Heart left ventricle (tissue), 13 donors: ENCODE measurements at regions not wholly inside any gene's neighbourhood (a gene's known extent, or its start where the extent isn't known, plus 50 kb on each side); places are given as distances from the start of the nearest gene placed in this dataset.

ENCODE experiments used
- CTCF ChIP-seq, 12 donors: fragments of 200-600 bp; sonication (generic) in 4 of 12; IDR thresholded peaks; one replicate each; pipeline versions ENCODE4 v1.5.0 to v1.8.0; 2018 to 2022; ENCODE audit warnings: antibody characterized with exemption in 12 of 12, mild to moderate bottlenecking in 5 of 12
- POLR2A ChIP-seq, 2 donors: fragments of 450-650 bp; IDR thresholded peaks; one replicate each; pipeline ENCODE4 v1.6.1; 2017; ENCODE audit warnings: antibody characterized with exemption in 2 of 2, mild to moderate bottlenecking in 2 of 2, moderate library complexity in 2 of 2
- donor health status: ischemic (EF 13 %, LVEDD 7.1; RV severe dilation, severe dysfunction).
- donor health status: DM: no; HTN: yes; CAD: no.
- donor health status: DM: no; HTN: no; CAD: no.
- donor health status: ischemic (EF 25% LVEDD 6.9; RV normal size, moderate dysfunction).
- donor health status: ischemic (EF 25% LVEDD 5.7; RV mildly dilated, moderate dysfunction).
- donor health status: ischemic (EF 35%, LVEDD 5.7; RV mildly dilated, moderate dysfunction).
- donor health status: nonischemic (EF 11% LVEDD 7.7; RV severe dilation, severe dysfunction).
- donor health status: DM: yes; HTN: yes; CAD: no.
- donor health status: PGD.
- donor health status: ischemic (EF 29% LVEDD 5.4; RV normal size, mild dysfunction).
- donor health status: nonischemic (EF 23%, LVEDD 6.1; RV moderate dilation, normal function).

DNA sequence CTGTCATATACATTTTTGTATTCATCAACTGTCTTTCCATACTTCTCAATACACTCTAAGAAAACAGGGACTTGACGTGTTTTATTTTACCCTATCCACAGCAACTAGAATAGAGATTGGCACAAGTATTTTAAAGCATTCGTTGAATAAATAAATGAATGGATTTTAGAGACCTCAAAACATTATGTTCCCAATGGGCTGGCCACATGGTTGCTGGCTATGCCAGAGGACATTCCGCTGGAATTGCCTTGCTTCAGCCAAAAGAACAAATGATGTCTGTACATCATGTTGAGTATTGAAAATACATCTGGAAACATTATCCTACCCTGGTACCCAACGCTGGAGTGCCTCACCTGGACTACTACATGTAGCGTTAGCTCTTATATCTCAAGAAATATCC, 132.8 kb upstream of the RAP1B start:
- TF ChIP-seq CTCF (IDR thresholded peaks at IDR 0.05): no peak
- TF ChIP-seq POLR2A (IDR thresholded peaks at IDR 0.05): no peak
